Keratinocyte (primary cell): ENCODE measurements at regions not wholly inside any gene's neighbourhood (a gene's known extent, or its start where the extent isn't known, plus 50 kb on each side); places are given as distances from the start of the nearest gene placed in this dataset.

ENCODE experiments used
- DNase-seq: peaks from one replicate; pipeline ENCODE4 v3.0.0-alpha.2; 2011; ENCODE audit warnings: low read depth, missing footprints, low spot score
- FAIRE-seq: peaks from 2 replicates; lab custom pipeline; 2011; peaks lifted over from hg19 to GRCh38; lab: Jason Lieb, UNC
- H2AFZ ChIP-seq: 2 replicates; pipeline ENCODE4 v1.6.0; 2012; ENCODE audit warnings: low read length, control low read depth, inconsistent platforms; ENCODE audit not compliant: control insufficient read depth
- H3K27ac ChIP-seq: 2 replicates; pipeline ENCODE4 v1.5.1; 2011; ENCODE audit warnings: low read length; ENCODE audit not compliant: control insufficient read depth, insufficient read depth
- H3K27me3 ChIP-seq: 3 replicates; pipeline ENCODE4 v1.6.0; 2011; ENCODE audit warnings: low read length; ENCODE audit not compliant: control insufficient read depth, insufficient read depth; ENCODE audit errors: extremely low read depth
- H3K36me3 ChIP-seq, 2 experiments: 2 replicates in 1 of 2; 3 replicates in 1 of 2; pipeline ENCODE4 v1.5.1; 2011; ENCODE audit warnings: low read length in 2 of 2, mild to moderate bottlenecking in 1 of 2; ENCODE audit not compliant: control insufficient read depth in 2 of 2, insufficient read depth in 2 of 2; ENCODE audit errors: extremely low read depth in 1 of 2
- H3K4me1 ChIP-seq: 3 replicates; pipeline ENCODE4 v1.5.1; 2011; ENCODE audit warnings: low read length; ENCODE audit not compliant: control insufficient read depth, insufficient read depth; ENCODE audit errors: extremely low read depth
- H3K4me2 ChIP-seq: 3 replicates; pipeline ENCODE4 v1.6.0; 2011; ENCODE audit warnings: low read depth, low read length; ENCODE audit not compliant: control insufficient read depth, insufficient read depth; ENCODE audit errors: extremely low read depth
- H3K4me3 ChIP-seq, 3 experiments: fragments of 200-600 bp in 1 of 3; sonication (generic) in 1 of 3; 2 replicates in 2 of 3; 3 replicates in 1 of 3; pipeline ENCODE4 v1.5.1; 2011 to 2016; ENCODE audit warnings: low read length in 3 of 3, mild to moderate bottlenecking in 3 of 3, control low read depth in 2 of 3, inconsistent platforms in 1 of 3, low read depth in 1 of 3, mixed read lengths in 1 of 3, mixed run types in 1 of 3, moderate library complexity in 1 of 3; ENCODE audit not compliant: control insufficient read depth in 2 of 3, insufficient read depth in 2 of 3; ENCODE audit errors: extremely low read depth in 1 of 3
- H3K79me2 ChIP-seq: 2 replicates; pipeline ENCODE4 v1.6.0; 2012; ENCODE audit warnings: low read length; ENCODE audit not compliant: control insufficient read depth, insufficient read depth
- H3K9ac ChIP-seq: 3 replicates; pipeline ENCODE4 v1.6.0; 2011; ENCODE audit warnings: low read length; ENCODE audit not compliant: control insufficient read depth, insufficient read depth; ENCODE audit errors: extremely low read depth
- H3K9me1 ChIP-seq: 3 replicates; pipeline ENCODE4 v1.6.0; 2011; ENCODE audit warnings: low read length; ENCODE audit not compliant: control insufficient read depth, insufficient read depth; ENCODE audit errors: extremely low read depth
- H3K9me3 ChIP-seq: 2 replicates; pipeline ENCODE4 v1.5.1; 2012; ENCODE audit warnings: low read depth, low read length; ENCODE audit not compliant: control insufficient read depth
- H4K20me1 ChIP-seq: 3 replicates; pipeline ENCODE4 v1.6.0; 2011; ENCODE audit warnings: low read length; ENCODE audit not compliant: control insufficient read depth, insufficient read depth; ENCODE audit errors: extremely low read depth
- CTCF ChIP-seq, 3 experiments: IDR thresholded peaks in 1 of 3; conservative IDR thresholded peaks in 1 of 3; optimal IDR thresholded peaks in 1 of 3; 2 replicates in 2 of 3; 3 replicates in 1 of 3; pipeline versions ENCODE3 to v1.5.1; 2011; ENCODE audit warnings: low read length in 3 of 3, mild to moderate bottlenecking in 3 of 3, moderate library complexity in 2 of 3, control low read depth in 1 of 3, inconsistent platforms in 1 of 3; ENCODE audit not compliant: insufficient read depth in 2 of 3; ENCODE audit errors: extremely low read depth in 1 of 3
- EZH2 ChIP-seq: IDR thresholded peaks from one replicate; pipeline ENCODE4 v1.6.1; 2012; ENCODE audit warnings: inconsistent platforms, mild to moderate bottlenecking, low read length, moderate library complexity
- dilution Hi-C: fragments of 300-500 bp; cut with MboI; formaldehyde crosslinking; loops from one replicate; pipeline ENCODE4 v1.7.0; 2020; ENCODE audit warnings: low sequenced_read_pairs; ENCODE audit not compliant: extremely low pct_ligation_motif_present

GRCh38 chr16:50497592-50497991, 50.6 kb upstream of the NKD1 start:
- H3K4me2 ChIP-seq, result no peak overlapping the region
- no peaks in the 10 kb centered on the region for H4K20me1 ChIP-seq
- no peak for TF ChIP-seq EZH2
- no peak for TF ChIP-seq CTCF (optimal IDR thresholded peaks at IDR 0.05 in 1 of 3, IDR thresholded peaks at IDR 0.05 in 1 of 3, conservative IDR thresholded peaks at IDR 0.05 in 1 of 3; ENCODE audit: extremely low read depth in 1 of 3, insufficient read depth in 2 of 3, low read length in 3 of 3)
- no peaks in the 10 kb centered on the region for H3K27me3 ChIP-seq
- DNase-seq (no peak), FAIRE-seq (no peak)
- H3K27ac ChIP-seq, result no peak overlapping the region
- H2AFZ ChIP-seq, result no peak overlapping the region
- H3K9me1 ChIP-seq, result no peaks in the 10 kb centered on the region
- no peaks in the 10 kb centered on the region for H3K9me3 ChIP-seq
- H3K36me3 ChIP-seq, result no peaks in the 10 kb centered on the region
- H3K9ac ChIP-seq, result no peak overlapping the region
- H3K79me2 ChIP-seq, result no peaks in the 10 kb centered on the region
- H3K4me3 ChIP-seq, result no peak overlapping the region
- no peaks in the 10 kb centered on the region for H3K4me1 ChIP-seq
- dilution Hi-C loops, result no loop called here

- H4K20me1 ChIP-seq, result no peaks in the 10 kb centered on the region
- no peak overlapping the region for H3K27ac ChIP-seq
- H3K4me1 ChIP-seq, result no peaks in the 10 kb centered on the region
- H2AFZ ChIP-seq, result no peak overlapping the region
- no peaks in the 10 kb centered on the region for H3K27me3 ChIP-seq
- dilution Hi-C loops, result no loop called here
- FAIRE-seq, result no peak
- H3K36me3 ChIP-seq, result no peaks in the 10 kb centered on the region
- TF ChIP-seq EZH2, result no peak
- no peak for TF ChIP-seq CTCF (optimal IDR thresholded peaks at IDR 0.05 in 1 of 3, IDR thresholded peaks at IDR 0.05 in 1 of 3, conservative IDR thresholded peaks at IDR 0.05 in 1 of 3; ENCODE audit: extremely low read depth in 1 of 3, insufficient read depth in 2 of 3, low read length in 3 of 3)
- H3K9me1 ChIP-seq, result no peaks in the 10 kb centered on the region
- no peak overlapping the region for H3K9ac ChIP-seq
- H3K9me3 ChIP-seq, result no peaks in the 10 kb centered on the region
- H3K79me2 ChIP-seq, result no peaks in the 10 kb centered on the region
- no peak overlapping the region for H3K4me2 ChIP-seq
- no peak overlapping the region for H3K4me3 ChIP-seq
- DNase-seq, result no peak
These were observed 51.2 kb upstream of the NKD1 start for GRCh38 chr16:50496990-50497389.
